Caco-2 (cell line): ENCODE measurements at regions not wholly inside any gene's neighbourhood (a gene's known extent, or its start where the extent isn't known, plus 50 kb on each side); places are given as distances from the start of the nearest gene placed in this dataset.

Experiments
- BruUV-seq: library from RNA; stranded (reverse); fragments of 400-500 nt; replicated peaks from 2 replicates; lab custom pipeline; 2021; lab: Mats Ljungman, UMichigan
- CTCF ChIA-PET: fragments of 300-600 bp; sonication (Branson Sonifier 250); formaldehyde crosslinking; loops from one replicate; lab custom pipeline; 2022; ENCODE audit warnings: antibody characterized with exemption; lab: Charles Lee
- POLR2A ChIA-PET: fragments of 300-600 bp; sonication (Branson Sonifier 250); formaldehyde crosslinking; loops from one replicate; lab custom pipeline; 2022; ENCODE audit warnings: antibody characterized with exemption; lab: Charles Lee
- DNase-seq, 2 experiments: peaks; one replicate each; pipeline versions ENCODE4 v3.0.0 to v3.0.0-alpha.2; 2020 to 2022
- H3K27me3 ChIP-seq: replicated peaks from 2 replicates; pipeline ENCODE4 v1.6.0; 2011; ENCODE audit warnings: low read length; ENCODE audit not compliant: control insufficient read depth, insufficient read depth
- H3K36me3 ChIP-seq: 2 replicates; pipeline ENCODE4 v1.5.1; 2011; ENCODE audit warnings: low read length; ENCODE audit not compliant: control insufficient read depth, insufficient read depth
- H3K4me1 ChIP-seq: fragments of 250-450 bp; sonication (Bioruptor Pico); 2 replicates; pipeline ENCODE4 v1.5.1; 2020; ENCODE audit warnings: mild to moderate bottlenecking
- H3K4me3 ChIP-seq: 2 replicates; pipeline ENCODE4 v1.5.1; 2011; ENCODE audit warnings: low read depth, mild to moderate bottlenecking, control low read depth, low read length
- H3K9me3 ChIP-seq: fragments of 250-450 bp; sonication (Bioruptor Pico); 2 replicates; pipeline ENCODE4 v1.5.1; 2020; ENCODE audit warnings: mild to moderate bottlenecking, moderate library complexity
- H3K27ac Mint-ChIP-seq: one replicate; pipeline ENCODE4 v1.8.0; 2022; ENCODE audit warnings: mixed read lengths; ENCODE audit not compliant: unreplicated experiment
- H3K27me3 Mint-ChIP-seq: one replicate; pipeline ENCODE4 v1.8.0; 2022; ENCODE audit warnings: mixed read lengths; ENCODE audit not compliant: insufficient read depth, unreplicated experiment
- H3K36me3 Mint-ChIP-seq: one replicate; pipeline ENCODE4 v1.8.0; 2022; ENCODE audit warnings: mild to moderate bottlenecking, mixed read lengths; ENCODE audit not compliant: insufficient read depth, unreplicated experiment
- H3K4me1 Mint-ChIP-seq: one replicate; pipeline ENCODE4 v1.8.0; 2022; ENCODE audit warnings: low read depth, mixed read lengths; ENCODE audit not compliant: unreplicated experiment
- H3K4me3 Mint-ChIP-seq: one replicate; pipeline ENCODE4 v1.8.0; 2022; ENCODE audit warnings: mild to moderate bottlenecking, moderate library complexity, mixed read lengths; ENCODE audit not compliant: unreplicated experiment
- H3K9me3 Mint-ChIP-seq: one replicate; pipeline ENCODE4 v1.8.0; 2022; ENCODE audit warnings: mixed read lengths; ENCODE audit not compliant: unreplicated experiment
- intact Hi-C: fragments of 100-400 bp; cut with micrococcal nuclease; formaldehyde crosslinking; loops from one replicate; pipeline ENCODE4 v1.10.0; 2022; ENCODE audit not compliant: unreplicated experiment
- TF ChIP-seq, protein P1 (sequence below), 2 experiments: fragments of 200-600 bp in 1 of 2; IDR thresholded peaks; 1 replicate in 1 of 2; 2 replicates in 1 of 2; pipeline versions ENCODE4 v1.5.1 to v1.8.0; 2011 to 2022; ENCODE audit warnings: antibody characterized with exemption in 1 of 2, control low read depth in 1 of 2, inconsistent platforms in 1 of 2, low read depth in 1 of 2, low read length in 1 of 2, mild to moderate bottlenecking in 1 of 2, moderate library complexity in 1 of 2; ENCODE audit not compliant: insufficient read depth in 1 of 2, severe bottlenecking in 1 of 2, unreplicated experiment in 1 of 2

DNA sequence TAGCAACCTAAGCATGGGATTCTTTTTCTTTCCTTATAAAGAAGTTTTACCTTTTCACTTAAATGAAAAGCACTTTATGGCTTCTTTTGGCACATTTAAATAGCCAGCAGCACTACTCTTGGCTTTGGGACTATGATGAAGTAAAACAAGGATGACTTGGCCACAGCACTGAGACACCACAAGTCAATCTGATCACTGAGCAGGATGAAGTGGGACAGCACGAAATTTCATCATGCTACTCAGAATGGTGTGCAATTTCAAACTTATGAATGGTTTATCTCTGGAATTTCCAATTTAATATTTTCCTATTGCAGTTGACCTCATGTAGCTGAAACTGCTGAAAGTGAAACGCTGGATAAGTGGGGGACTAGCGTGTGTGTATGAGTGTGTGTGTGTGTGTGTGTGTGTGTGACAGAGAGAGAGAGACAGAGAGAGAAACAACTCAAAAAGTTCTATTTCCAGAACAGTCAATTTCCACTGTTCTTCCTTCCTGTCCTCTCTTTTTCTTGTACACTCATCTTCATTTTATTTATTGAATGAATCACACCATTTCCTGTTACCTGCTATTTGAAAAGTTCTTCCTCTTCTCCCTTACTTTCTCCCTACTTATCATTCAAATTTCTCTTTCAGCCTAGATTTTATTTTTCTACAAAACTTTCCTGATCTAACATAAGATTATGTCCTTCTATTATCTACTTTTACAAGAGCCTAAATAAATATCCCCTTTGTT is 414.2 kb upstream of the MIR17HG start:
- H3K27ac Mint-ChIP-seq, result no peak overlapping the region
- intact Hi-C loops, result no loop called here
- POLR2A ChIA-PET, result no interaction called here

DNA sequence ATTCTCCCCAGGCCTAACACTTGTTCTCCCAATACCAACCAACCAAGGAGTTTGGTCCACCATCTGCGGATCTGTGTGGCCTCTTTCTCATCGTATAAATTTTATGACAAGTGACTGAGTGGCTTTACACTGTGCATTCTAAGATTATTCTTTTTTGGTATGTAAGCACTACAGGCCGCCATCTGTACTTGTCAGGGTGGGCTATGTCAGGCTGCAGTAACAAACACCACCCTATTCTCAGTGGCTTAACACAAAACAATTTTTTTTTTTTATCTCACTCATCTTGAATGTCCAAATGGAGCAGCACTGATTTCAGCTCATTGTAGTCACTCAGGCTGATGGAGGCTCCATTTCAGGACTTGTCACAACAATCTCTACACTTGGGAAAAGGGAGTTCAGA is 412.7 kb upstream of the MIR17HG start:
- H3K27ac Mint-ChIP-seq, result no peak overlapping the region
- no peaks in the 10 kb centered on the region for H3K36me3 Mint-ChIP-seq
- Histone ChIP-seq H3K9me3 (peaks cover 3% of the 10 kb centered on the region; the same call in 1 of the 2 replicates), H3K27me3 (no peaks in the 10 kb centered on the region), H3K4me1 (no peaks in the 10 kb centered on the region), H3K4me3 (no peak overlapping the region), H3K36me3 (no peaks in the 10 kb centered on the region)
- intact Hi-C loops, result no loop called here
- BruUV-seq, result no TSS peak
- DNase-seq, result no peak
- ChIA-PET CTCF (no interaction called here), POLR2A (no interaction called here)
- TF ChIP-seq, protein P1, sequence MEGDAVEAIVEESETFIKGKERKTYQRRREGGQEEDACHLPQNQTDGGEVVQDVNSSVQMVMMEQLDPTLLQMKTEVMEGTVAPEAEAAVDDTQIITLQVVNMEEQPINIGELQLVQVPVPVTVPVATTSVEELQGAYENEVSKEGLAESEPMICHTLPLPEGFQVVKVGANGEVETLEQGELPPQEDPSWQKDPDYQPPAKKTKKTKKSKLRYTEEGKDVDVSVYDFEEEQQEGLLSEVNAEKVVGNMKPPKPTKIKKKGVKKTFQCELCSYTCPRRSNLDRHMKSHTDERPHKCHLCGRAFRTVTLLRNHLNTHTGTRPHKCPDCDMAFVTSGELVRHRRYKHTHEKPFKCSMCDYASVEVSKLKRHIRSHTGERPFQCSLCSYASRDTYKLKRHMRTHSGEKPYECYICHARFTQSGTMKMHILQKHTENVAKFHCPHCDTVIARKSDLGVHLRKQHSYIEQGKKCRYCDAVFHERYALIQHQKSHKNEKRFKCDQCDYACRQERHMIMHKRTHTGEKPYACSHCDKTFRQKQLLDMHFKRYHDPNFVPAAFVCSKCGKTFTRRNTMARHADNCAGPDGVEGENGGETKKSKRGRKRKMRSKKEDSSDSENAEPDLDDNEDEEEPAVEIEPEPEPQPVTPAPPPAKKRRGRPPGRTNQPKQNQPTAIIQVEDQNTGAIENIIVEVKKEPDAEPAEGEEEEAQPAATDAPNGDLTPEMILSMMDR (IDR thresholded peaks at IDR 0.05; ENCODE audit: insufficient read depth in 1 of 2, low read depth in 1 of 2, low read length in 1 of 2, severe bottlenecking in 1 of 2, unreplicated experiment in 1 of 2), result no peak
- no peaks in the 10 kb centered on the region for H3K9me3 Mint-ChIP-seq
- H3K27me3 Mint-ChIP-seq, result peaks cover 3% of the 10 kb centered on the region
- H3K4me3 Mint-ChIP-seq, result no peak overlapping the region
- no peaks in the 10 kb centered on the region for H3K4me1 Mint-ChIP-seq

More for the DNA sequence above, 414.2 kb upstream of the MIR17HG start:
- no TSS peak for BruUV-seq
- H3K9me3 Mint-ChIP-seq, result no peaks in the 10 kb centered on the region
- no peak overlapping the region for H3K4me3 Mint-ChIP-seq
- TF ChIP-seq, protein P1 (IDR thresholded peaks at IDR 0.05; ENCODE audit: insufficient read depth in 1 of 2, low read depth in 1 of 2, low read length in 1 of 2, severe bottlenecking in 1 of 2, unreplicated experiment in 1 of 2), result no peak
- H3K36me3 ChIP-seq, result no peaks in the 10 kb centered on the region
- H3K27me3 ChIP-seq, result no peaks in the 10 kb centered on the region
- no peaks in the 10 kb centered on the region for H3K4me1 ChIP-seq
- no peak overlapping the region for H3K4me3 ChIP-seq
- H3K27me3 Mint-ChIP-seq, result peaks cover 3% of the 10 kb centered on the region
- H3K9me3 ChIP-seq, result peaks cover 3% of the 10 kb centered on the region; the same call in 1 of the 2 replicates
- no peak for DNase-seq
- no peaks in the 10 kb centered on the region for H3K4me1 Mint-ChIP-seq
- CTCF ChIA-PET, result no interaction called here
- H3K36me3 Mint-ChIP-seq, result no peaks in the 10 kb centered on the region

DNA sequence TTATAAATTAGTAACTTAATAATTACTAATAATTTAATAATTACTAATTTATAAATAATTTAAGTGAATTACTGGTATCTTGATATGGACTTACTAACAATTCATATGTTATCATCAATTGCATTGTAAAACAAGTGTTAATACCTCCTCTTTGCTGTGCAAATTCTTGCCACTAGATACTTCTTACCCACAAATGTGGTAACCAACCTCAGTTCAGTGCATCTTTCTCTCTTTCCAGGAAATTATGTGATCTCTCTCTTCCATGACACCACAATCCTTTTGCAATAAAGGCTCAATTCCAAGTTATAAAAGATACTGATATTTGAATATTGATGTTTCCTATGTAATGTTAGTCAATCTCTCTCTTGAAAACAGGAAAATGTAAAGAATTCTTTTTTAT is 408.6 kb upstream of the MIR17HG start:
- H3K36me3 Mint-ChIP-seq, result no peaks in the 10 kb centered on the region
- Histone ChIP-seq H3K4me3 (no peak overlapping the region), H3K4me1 (no peaks in the 10 kb centered on the region), H3K9me3 (no peaks in the 10 kb centered on the region), H3K36me3 (no peaks in the 10 kb centered on the region), H3K27me3 (no peaks in the 10 kb centered on the region)
- no peaks in the 10 kb centered on the region for H3K4me1 Mint-ChIP-seq
- no TSS peak for BruUV-seq
- H3K27ac Mint-ChIP-seq, result no peak overlapping the region
- TF ChIP-seq, protein P1 (IDR thresholded peaks at IDR 0.05; ENCODE audit: insufficient read depth in 1 of 2, low read depth in 1 of 2, low read length in 1 of 2, severe bottlenecking in 1 of 2, unreplicated experiment in 1 of 2), result no peak
- H3K9me3 Mint-ChIP-seq, result no peaks in the 10 kb centered on the region
- H3K4me3 Mint-ChIP-seq, result no peak overlapping the region
- H3K27me3 Mint-ChIP-seq, result peaks cover 12% of the 10 kb centered on the region
- intact Hi-C loops, result no loop called here
- POLR2A ChIA-PET, result no interaction called here
- DNase-seq, result no peak
- CTCF ChIA-PET, result no interaction called here
